ENCODE measurements at regions not wholly inside any gene's neighbourhood (a gene's known extent, or its start where the extent isn't known, plus 50 kb on each side); places are given as distances from the start of the nearest gene placed in this dataset.

- H3K9me3 ChIP-seq (ENCODE audit: insufficient read depth, low read depth), result no peaks in the 10 kb centered on the region
- no peak overlapping the region for H3K4me3 ChIP-seq
- TF ChIP-seq EZH2 (IDR thresholded peaks at IDR 0.05; ENCODE audit: low read depth) (no peak), CTCF (conservative IDR thresholded peaks at IDR 0.05) (no peak)
- H3K27me3 ChIP-seq (ENCODE audit: insufficient read depth, low read depth), result no peaks in the 10 kb centered on the region
- 0 out of 2 replicates have a peak, but pooled peaks cover 5% of the 10 kb centered on the region for H3K9me2 ChIP-seq (ENCODE audit: insufficient read depth)
- H3K27ac ChIP-seq, result no peak overlapping the region
- H3K4me1 ChIP-seq (replicated peaks; ENCODE audit: insufficient read depth), result no peaks in the 10 kb centered on the region
- H3K79me2 ChIP-seq (ENCODE audit: low read depth), result no peaks in the 10 kb centered on the region
- H2AFZ ChIP-seq, result no peak overlapping the region
- intact Hi-C loops (cut with micrococcal nuclease; ENCODE audit: unreplicated experiment), result no loop called here
- no peaks in the 10 kb centered on the region for H3F3A ChIP-seq (ENCODE audit: insufficient read depth, low read depth)
- H3K36me3 ChIP-seq (ENCODE audit: low read depth), result no peaks in the 10 kb centered on the region
- CTCF ChIA-PET, result no interaction called here
- POLR2A ChIA-PET (ENCODE audit: unreplicated experiment), result no interaction called here
- H3K4me2 ChIP-seq, result no peak overlapping the region
- DNase-seq, result no peak
- no peaks in the 10 kb centered on the region for H4K20me1 ChIP-seq (ENCODE audit: insufficient read depth)
- BruUV-seq (replicated peaks), result no TSS peak
Observed at GRCh38 chr4:27720010-27720766, 859.5 kb downstream of the STIM2 start.

GRCh38 chr4:27721193-27721592, 860.6 kb downstream of the STIM2 start:
- CTCF ChIA-PET, result no interaction called here
- POLR2A ChIA-PET (ENCODE audit: unreplicated experiment), result no interaction called here

GRCh38 chr4:27728892-27729291, 868.3 kb downstream of the STIM2 start:
- Histone ChIP-seq H3K9me2 (ENCODE audit: insufficient read depth) (no peaks in the 10 kb centered on the region), H3F3A (ENCODE audit: insufficient read depth, low read depth) (no peaks in the 10 kb centered on the region), H4K20me1 (ENCODE audit: insufficient read depth) (no peaks in the 10 kb centered on the region), H2AFZ (no peak overlapping the region), H3K4me2 (no peak overlapping the region), H3K79me2 (ENCODE audit: low read depth) (no peaks in the 10 kb centered on the region), H3K4me3 (no peak overlapping the region), H3K27me3 (ENCODE audit: insufficient read depth, low read depth) (no peaks in the 10 kb centered on the region), H3K4me1 (replicated peaks; ENCODE audit: insufficient read depth) (no peaks in the 10 kb centered on the region), H3K27ac (no peak overlapping the region), H3K9me3 (ENCODE audit: insufficient read depth, low read depth) (no peaks in the 10 kb centered on the region), H3K36me3 (ENCODE audit: low read depth) (no peaks in the 10 kb centered on the region)
- no peak for DNase-seq
- BruUV-seq (replicated peaks), result no TSS peak
- POLR2A ChIA-PET (ENCODE audit: unreplicated experiment), result no interaction called here
- CTCF ChIA-PET, result no interaction called here
- intact Hi-C loops (cut with micrococcal nuclease; ENCODE audit: unreplicated experiment), result no loop called here
- TF ChIP-seq EZH2 (IDR thresholded peaks at IDR 0.05; ENCODE audit: low read depth) (no peak), CTCF (conservative IDR thresholded peaks at IDR 0.05) (no peak)

More at GRCh38 chr4:27721193-27721592, 860.6 kb downstream of the STIM2 start:
- no peaks in the 10 kb centered on the region for H3K36me3 ChIP-seq (ENCODE audit: low read depth)
- H3K4me1 ChIP-seq (replicated peaks; ENCODE audit: insufficient read depth), result no peaks in the 10 kb centered on the region
- H2AFZ ChIP-seq, result no peak overlapping the region
- no peaks in the 10 kb centered on the region for H3F3A ChIP-seq (ENCODE audit: insufficient read depth, low read depth)
- H3K79me2 ChIP-seq (ENCODE audit: low read depth), result no peaks in the 10 kb centered on the region
- 0 out of 2 replicates have a peak, but pooled peaks cover 5% of the 10 kb centered on the region for H3K9me2 ChIP-seq (ENCODE audit: insufficient read depth)
- no peak for TF ChIP-seq EZH2 (IDR thresholded peaks at IDR 0.05; ENCODE audit: low read depth)
- TF ChIP-seq CTCF (conservative IDR thresholded peaks at IDR 0.05), result no peak
- intact Hi-C loops (cut with micrococcal nuclease; ENCODE audit: unreplicated experiment), result no loop called here
- H3K9me3 ChIP-seq (ENCODE audit: insufficient read depth, low read depth), result no peaks in the 10 kb centered on the region
- H3K4me2 ChIP-seq, result no peak overlapping the region
- no peak overlapping the region for H3K4me3 ChIP-seq
- no peaks in the 10 kb centered on the region for H3K27me3 ChIP-seq (ENCODE audit: insufficient read depth, low read depth)
- DNase-seq, result no peak
- no peak overlapping the region for H3K27ac ChIP-seq
- BruUV-seq (replicated peaks), result no TSS peak
- no peaks in the 10 kb centered on the region for H4K20me1 ChIP-seq (ENCODE audit: insufficient read depth)
